ENCODE measurements at regions not wholly inside any gene's neighbourhood (a gene's known extent, or its start where the extent isn't known, plus 50 kb on each side); places are given as distances from the start of the nearest gene placed in this dataset.
"Not testable (repeated sequence)": the region's sequence is repeated elsewhere in the genome, so short reads cannot be mapped to it uniquely, and the experiment has no call there.

DNA sequence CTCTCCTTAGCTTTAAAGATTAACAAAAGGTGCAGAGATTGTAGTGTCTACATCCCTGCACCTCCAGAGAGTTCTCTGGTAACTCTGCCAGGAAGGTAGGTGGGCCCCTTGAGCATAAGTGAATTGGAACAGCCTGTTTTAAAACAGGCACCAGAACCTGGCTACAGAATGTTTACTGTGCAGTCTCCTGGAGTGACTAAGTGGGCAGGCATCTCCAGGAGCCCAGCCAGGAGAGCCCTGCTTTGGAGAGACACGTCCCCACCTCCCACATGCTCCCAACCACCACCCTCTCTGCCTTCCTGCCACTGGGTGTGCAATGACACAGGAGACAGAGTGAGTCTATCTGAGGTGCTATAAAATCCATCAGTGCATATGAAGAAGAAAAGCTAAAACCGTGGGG is 110.3 kb upstream of the EYA4 start:
- no peak for DNase-seq

DNA sequence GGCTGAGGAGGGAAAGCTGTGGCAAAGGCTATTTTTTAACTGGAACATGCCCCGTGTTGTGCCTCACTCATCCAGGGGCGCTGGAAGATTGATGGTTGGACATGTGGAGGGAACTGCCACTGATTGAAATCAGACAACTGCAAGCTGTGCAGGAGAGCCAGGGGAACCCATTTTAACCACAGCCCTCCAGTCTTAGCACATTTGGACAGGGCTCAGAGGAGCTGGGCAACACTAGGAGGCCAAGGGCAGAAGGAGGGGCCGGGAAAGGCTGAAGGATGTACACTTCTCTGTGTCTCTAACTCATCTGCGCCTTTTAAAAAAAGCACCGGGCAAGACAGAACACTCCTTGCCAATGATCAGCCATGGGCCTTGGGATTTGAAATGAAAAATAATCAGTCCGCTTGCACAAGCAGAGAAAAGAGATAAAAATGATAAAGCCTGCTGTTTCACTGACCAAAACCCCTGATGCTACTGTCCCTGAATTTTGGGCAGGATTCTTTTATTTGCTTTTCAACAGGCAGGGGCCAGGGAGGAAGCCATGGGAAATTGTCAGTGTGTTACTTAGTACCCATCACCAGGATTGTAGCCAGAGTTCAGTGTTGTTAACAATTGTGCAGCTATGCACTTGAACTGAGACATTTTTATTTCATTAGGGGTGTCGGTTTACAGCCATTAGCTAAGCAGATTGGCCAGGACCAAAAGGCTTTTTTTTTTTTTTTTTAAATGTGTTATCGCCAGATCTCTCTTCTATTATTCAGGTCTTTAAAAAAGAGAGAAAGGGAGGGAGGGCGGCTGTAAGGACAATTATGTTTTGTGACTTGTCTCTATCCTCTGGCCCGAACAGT is 109.3 kb upstream of the EYA4 start:
- no peak for DNase-seq

DNA sequence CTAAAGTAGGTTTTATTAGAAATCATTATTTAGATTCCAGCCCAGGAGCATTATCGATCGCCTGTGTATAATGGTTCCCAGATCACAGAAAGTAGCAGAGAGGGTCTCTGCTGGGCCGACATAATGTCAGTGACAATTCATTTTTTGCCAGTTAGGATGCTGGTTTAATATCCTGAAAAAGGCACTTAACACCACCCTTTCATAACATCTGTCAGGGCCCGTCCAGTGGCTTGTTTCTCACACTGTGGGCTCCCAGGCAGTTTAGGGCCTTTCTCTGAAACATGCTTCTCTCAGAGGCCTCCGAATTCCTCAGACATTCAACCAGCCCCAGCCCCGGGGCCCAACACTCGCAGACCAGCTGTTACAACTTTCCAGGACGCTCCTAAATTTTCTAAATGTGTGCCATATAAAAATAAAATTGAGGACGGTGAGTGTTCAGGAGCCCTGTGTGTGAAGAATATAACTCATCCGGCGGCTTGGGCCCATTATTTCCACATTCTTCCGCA is 108.6 kb upstream of the EYA4 start:
- DNase-seq, result no peak

DNA sequence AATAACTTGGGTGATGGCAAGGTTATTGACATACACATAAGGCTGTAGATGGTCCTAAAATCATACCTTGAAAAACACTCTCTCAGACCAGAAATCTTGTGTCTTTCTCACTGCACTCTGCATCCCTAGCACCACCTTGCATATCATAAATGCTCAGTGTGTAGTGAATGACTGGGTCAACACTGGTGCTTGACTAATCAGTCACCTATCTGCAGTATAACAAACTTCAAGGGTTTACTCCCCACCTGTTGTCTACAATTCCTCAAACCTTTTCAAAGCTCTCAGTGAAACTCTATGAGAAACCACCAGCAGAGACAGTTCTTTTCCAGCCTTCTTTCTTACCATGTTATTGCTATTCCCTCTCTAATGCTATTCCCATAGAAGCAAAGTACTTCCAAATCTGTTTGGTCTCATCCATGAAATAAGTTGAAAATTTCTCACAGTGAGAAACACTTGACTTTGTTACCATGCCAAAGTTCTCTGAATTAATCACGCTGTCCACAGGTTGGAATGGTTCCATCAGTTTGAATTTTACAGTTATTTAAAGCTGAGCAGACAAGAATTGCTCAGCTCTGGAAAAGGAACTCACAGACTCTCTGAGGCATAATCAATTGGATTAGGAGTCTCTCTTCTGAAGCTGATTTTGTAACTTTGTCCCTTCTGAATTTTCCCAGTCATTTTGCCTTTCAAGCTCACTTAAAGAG is 104.8 kb upstream of the EYA4 start:
- no peak for DNase-seq

DNA sequence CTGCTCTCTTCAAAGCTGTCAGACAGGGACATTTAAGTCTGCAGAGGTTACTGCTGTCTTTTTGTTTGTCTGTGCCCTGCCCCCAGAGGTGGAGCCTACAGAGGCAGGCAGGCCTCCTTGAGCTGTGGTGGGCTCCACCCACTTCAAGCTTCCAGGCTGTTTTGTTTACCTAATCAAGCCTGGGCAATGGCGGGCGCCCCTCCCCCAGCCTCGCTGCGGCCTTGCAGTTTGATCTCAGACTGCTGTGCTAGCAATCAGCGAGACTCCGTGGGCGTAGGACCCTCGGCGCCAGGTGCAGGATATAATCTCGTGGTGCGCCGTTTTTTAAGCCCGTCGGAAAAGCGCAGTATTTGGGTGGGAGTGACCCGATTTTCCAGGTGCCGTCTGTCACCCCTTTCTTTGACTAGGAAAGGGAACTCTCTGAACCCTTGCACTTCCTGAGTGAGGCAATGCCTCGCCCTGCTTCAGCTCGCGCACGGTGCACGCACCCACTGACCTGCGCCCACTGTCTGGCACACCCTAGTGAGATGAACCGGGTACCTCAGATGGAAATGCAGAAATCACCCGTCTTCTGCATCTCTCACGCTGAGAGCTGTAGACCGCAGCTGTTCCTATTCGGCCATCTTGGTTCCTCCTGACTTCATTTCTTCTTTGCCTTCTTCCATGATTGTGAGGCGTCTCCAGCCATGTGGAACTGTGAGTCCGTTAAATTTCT is 93.5 kb upstream of the EYA4 start:
- not testable (repeated sequence) for DNase-seq

DNA sequence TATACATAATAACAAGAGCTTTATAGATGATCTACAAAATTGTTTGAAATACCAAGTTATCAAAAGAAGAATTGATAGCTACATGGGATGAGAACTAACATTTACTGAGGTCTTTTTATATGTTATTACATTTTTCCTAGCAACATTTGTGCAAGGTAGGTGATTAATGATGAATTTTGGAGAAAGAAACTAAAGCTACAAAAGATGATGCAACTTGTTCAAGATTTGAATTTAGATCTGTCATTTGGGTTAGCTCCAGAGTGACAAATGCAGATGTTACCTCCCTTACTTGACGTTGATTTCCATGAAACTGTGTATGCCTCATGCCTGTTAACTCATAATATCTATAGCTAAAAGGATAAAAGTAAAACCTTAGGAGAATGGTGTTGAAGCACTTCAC is 84.5 kb upstream of the EYA4 start:
- DNase-seq, result no peak

DNA sequence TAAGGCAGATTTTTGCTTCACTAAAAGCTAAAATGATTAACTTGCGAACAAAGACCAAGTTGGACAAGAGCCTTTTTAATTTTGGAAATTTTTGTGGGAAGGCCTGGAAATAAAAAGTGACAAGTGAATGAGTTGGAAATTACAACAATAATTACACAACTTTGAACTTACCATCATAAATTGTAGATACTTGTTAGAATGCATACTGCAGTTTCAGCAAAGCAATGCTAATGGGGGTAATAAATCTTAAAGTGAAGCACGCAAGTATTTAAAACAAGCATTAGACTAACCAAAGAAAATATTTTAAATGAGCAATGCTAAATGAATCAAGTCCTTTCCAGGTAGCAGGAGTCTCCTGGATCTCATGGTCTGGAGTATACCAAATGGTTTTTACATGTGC is 83.2 kb upstream of the EYA4 start:
- DNase-seq, result no peak

DNA sequence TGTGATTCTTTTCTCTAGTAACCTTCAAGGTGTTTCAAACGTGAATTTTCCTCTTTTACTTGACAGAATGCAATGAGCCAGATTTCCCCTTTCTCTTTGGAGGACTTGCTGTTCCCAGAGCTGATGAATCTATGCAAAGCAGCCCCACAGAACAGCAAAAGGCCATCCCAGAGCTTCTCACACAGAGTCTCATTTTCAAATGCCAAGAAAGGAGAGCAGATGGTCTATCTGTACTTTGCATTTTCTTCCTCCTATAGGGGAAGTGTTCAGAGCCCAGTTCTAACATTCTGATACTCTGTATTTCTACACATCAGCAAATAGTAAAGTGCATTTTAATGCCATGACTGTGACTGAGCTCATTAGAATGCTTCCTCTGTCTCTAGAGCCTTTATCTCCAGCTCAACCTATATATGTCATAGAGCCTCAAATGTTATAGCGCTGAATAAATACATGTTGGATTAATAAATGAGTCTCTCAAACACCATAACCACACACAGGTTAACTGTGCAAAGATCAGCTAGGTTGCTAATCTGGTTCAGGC is 81.8 kb upstream of the EYA4 start:
- DNase-seq, result no peak

DNA sequence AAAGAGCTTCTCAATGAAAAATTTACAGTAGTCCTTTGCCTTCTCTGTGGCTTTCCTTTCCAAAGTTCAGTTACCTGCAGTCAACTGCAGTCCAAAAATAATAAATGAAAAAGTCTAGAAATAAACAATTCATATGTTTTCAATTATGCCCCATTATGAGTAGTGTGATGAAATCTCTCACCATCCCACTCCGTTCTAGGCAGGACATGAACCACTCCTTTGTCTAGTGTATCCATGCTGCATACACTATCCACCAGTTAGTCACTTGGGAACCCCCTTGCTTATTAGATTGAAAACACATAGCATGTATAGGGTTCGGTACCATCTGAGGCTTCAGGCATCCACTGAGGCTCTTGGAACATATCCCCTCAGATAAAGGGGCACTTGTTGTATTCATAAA is 80.6 kb upstream of the EYA4 start:
- DNase-seq, result no peak

DNA sequence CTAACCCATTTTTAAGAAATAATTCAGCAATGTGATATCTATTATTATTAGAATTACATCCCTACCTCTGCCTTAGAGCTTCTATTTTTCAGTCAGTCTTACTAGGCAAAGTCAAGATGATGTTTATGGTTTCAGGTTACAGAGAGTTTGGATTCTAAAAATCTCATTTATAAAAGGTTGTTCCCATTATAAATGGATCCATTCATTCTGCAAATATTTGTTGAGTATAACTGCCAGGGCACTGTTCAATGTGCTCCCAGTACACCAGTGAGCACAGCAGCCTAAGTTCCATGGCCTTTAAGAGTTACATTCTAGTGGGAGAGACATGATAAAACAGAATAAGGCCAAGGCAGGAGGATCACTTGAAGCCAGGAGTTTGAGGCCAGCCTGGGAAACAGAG is 75.9 kb upstream of the EYA4 start:
- no peak for DNase-seq

DNA sequence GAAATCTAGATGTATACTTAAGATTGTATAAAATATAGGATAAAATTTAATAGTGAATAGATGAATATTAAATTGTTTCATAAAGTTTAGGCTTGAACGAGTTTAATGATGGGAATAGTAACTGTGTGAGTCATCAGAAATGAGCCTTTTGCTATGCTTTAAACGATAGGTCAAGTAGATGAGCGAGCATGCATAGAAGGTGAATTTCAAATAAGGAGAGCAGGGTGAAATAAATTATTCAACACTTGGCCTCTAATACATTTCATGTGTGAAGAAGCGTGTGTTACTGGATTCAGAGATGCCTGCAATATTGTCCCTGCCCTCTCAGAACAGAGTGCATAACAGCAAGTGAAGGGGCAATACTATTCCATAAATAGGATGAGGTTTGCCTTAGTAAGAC is 74.4 kb upstream of the EYA4 start:
- DNase-seq, result no peak

DNA sequence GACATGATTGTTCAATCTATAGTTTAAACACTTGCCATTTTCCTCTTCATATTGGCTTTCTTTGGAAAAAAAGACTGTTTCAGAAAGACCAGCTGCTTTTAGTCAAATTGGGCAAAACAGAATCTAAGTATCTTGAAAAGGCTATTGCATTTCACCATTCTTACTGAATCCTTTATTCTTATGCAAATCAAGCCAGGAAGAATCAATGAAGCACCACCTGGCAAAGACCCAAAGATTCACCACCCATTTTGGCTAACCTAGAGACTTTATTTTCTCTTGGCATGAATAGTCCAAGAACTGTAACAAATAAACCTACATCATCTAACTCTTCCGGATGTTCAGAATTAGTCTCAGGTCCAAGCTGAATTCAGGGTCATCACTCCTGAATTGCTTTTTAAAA is 71.3 kb upstream of the EYA4 start:
- DNase-seq, result no peak

DNA sequence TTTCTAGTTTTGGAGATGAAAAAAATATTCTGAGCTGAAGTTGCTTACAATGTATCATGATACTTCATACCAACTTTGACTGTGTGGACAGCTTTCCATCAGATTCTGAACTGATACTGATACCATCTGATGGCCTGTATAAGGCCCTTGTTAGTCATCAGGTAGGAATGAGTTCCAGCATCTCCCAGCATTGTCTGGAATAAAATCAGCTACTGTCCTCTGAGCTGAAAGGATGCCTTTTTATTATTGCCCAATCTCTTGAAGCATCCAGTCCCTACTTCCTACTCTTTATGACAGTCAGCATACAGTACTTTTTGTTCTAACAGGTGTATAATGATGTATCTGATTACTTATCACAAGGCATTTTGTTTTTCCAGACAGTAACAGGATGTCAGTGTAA is 70.6 kb upstream of the EYA4 start:
- DNase-seq, result no peak

DNA sequence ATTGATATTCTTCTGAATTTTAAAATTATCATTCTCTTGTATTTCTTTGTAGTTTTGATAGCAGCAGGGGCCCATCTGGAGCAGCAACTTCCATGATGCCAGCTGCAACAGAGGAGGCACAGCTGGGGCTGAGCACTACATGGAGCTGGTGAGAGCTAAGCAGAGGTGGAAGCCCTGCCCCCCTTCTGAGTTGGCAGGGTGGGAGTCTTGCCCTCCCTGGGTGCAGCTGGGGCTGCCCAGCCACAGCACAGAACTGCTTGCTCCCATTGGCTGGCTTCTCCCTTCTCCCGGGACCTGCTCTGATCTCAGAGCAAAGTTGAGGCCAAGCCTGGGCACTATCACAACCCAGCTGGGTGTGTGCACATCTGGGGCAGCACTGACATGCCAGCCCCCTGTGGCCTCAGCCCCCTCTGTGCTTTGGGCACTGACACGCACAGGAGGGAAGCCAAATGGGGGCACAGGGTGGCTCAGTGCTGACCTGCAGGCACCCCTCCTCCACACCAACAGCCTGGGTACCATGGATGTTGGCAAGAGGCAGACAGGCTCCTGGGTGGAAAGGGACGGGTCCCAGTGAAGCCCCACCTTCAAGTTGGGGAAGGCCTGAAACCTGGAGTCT is 69.1 kb upstream of the EYA4 start:
- no peak for DNase-seq

DNA sequence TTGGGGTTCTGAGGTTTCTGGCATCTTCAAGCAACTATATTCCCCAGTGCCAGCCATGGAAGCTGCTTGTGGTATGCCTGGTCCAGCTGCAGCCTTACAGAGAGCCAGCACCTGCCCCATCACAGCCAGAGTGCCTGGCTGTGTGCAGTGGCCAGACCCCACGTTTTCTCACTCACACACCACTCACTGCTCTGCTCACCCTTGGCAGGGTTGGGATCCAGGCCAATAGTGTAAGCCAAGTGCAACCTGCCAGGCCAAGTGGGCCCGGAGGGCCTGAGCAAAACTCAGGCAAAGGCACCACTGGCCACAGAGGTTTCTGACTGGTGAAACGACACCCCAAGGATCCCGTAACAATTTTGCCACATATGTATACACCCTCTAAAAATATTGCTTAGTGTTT is 67.9 kb upstream of the EYA4 start:
- DNase-seq, result no peak

DNA sequence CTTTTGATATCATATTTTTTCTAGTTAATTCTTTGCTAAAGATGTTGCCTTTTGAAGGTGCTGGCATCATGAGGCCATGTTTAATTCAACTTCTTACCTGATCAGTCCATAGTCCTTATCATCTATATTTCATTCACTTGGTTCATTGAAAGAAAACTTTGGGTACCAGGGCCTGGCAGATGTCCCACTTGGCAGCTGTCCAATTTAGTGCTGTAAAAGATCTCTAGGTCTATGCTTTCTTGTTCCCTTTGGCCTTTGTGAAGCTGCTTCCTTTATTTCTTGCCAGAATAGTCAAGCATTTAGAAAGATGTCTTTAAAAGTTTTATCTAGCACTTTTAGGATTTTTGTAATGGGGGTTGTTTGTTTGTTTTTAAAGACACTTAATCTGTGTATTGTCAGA is 61.7 kb upstream of the EYA4 start:
- no peak for DNase-seq

DNA sequence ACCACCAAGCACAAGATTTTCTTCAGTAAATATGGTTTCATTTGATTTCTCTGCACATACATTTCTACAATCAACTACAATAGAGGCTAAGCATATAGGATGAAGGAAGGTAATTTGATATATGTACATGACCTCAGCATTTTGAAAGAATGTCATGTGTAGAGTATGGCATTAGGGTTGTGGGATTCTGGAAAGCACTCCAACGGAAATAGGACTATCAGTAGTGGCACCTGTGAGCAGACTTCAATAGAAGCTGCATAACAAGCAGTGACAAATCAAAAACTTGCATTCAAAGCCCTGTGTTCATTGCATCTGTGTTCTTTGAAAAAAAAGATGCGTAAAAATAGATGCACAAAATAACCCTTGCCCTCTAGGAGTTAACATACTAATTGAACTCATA is 57.5 kb upstream of the EYA4 start:
- DNase-seq, result no peak

DNA sequence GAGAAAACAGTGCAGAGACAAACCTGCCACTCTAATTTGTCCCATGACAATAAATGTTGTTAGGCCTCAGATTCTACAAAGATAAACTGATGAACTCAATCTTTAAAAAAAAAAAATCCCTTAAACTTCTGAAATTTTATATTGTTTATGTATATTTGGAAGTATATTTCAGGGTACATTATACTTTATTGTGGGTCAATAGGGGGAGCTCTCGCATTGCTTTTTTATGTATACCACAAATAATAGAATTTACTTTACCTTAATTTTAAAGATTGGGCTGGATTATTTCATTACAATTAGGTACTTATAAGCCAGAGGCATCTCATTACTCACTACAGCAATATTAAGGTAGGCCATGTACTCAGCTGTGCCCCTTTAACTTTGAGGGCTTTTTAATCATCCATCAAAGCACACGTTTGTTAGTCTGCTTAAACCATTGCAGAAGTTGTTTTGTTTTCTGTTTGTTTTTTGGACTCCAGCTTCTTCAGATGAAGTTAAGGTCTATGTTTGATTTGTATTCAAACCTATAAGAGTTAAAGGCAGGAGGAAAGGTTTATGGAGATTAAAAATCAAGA is 56.3 kb upstream of the EYA4 start:
- no peak for DNase-seq

DNA sequence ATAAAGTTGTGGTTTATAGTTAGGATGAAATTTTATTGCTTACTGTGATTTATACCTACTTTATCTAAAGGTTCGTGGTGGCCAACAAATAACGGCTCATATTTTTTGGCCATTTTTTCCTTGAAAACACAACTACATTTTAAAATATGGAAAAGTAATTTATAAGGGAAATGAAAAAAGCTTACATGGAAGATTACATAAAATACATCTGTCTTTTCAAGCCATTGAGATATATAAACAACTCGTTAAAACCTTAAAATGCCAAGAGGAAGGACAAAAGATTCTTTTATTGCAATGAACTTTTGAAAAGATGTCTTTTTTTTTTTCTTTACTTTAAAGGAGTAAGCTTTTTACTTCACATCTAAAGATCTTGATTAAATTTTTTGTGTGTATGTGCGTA is 55.4 kb upstream of the EYA4 start:
- DNase-seq, result no peak

DNA sequence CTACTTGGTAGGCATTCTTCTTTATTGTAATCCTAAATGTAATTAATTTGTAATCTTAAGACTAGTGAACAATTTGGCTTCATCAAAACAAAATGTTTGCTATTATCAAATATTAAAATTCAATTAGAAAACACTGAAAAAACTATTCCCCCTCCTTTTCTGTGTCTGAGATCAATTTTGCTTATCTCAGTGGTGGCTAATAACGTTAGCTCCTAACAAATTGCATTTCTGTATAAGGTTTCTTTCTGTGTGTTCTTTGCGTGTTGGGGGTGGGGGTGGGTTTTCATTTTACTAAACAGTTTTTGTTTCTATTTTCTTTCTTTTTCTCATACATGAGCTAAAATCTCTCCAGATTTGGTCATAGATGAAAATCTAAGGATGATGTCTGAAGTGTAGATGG is 54.0 kb upstream of the EYA4 start:
- no peak for DNase-seq

DNA sequence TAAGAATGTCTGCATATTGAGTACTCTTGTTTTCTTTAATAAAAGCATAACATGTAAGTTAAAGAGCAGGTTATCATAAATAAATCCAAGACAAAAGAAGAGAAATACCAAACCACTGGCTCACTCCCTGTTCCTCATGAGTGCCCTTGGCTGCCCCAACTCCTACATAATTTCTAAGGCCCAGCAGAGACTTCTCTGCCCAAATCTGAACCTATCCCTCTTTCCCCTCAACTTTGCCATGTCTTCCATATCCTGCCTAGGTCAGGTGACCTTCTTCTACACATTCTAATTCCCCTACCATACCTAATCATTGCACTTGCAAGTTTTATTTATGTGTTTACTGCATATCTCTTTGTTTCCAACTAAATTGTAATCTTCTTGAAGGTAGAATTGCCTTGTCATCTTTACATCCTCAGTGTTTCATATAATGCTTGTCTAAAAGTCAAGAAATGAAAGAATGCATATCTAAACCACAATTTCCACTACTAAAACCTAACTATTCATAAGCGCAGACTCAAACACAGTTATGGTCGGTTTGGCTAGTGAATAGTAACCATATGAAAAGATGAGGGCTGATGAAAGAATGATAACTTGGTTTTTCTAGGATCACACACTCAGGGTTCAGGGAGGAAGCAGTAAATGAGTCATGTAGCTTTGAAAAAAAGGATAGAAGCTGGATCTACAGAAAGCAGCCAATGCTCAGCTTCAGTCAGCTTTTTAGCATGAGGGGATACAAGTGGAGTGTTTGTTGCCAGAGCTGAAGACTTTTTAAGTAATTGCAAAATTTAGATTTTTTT is 53.3 kb upstream of the EYA4 start:
- no peak for DNase-seq

DNA sequence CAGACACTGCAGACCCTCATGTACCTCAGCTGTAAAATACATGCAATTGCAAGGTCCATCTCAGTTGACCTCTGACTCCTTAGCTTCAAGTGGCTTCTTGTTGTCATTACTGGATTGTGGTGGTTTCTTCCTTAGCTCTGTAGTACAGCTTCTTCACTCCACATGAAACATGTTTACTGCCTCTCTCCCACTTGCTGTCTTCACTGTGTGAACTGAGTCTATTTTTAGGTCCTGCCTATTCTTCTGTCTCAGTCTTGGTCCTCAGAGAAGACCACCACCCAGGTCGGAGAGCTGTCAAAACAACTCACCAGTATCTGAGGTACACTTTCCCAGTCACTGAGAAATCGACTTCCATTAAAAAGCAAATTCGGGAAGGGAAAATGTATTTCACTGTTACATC is 50.2 kb upstream of the EYA4 start:
- DNase-seq, result no peak
